ENCODE measurements at regions not wholly inside any gene's neighbourhood (a gene's known extent, or its start where the extent isn't known, plus 50 kb on each side); places are given as distances from the start of the nearest gene placed in this dataset.
"Not testable (repeated sequence)": the region's sequence is repeated elsewhere in the genome, so short reads cannot be mapped to it uniquely, and the experiment has no call there.

GRCh38 chr14:31911160-31911559, 165.9 kb upstream of the ARHGAP5 start:
- DNase-seq: no peak

- no peak for DNase-seq
Measured at GRCh38 chr14:31913370-31913769, 163.7 kb upstream of the ARHGAP5 start.

GRCh38 chr14:31918289-31918688, 158.8 kb upstream of the ARHGAP5 start:
- not testable (repeated sequence) for DNase-seq

GRCh38 chr14:31920001-31920400, 157.1 kb upstream of the ARHGAP5 start:
- no peak for DNase-seq

- DNase-seq: no peak
Measured at GRCh38 chr14:31920989-31921650, 156.0 kb upstream of the ARHGAP5 start.

GRCh38 chr14:31921721-31922120, 155.4 kb upstream of the ARHGAP5 start:
- DNase-seq: no peak

GRCh38 chr14:31926123-31926522, 151.0 kb upstream of the ARHGAP5 start:
- peak; percentile 18 for DNase-seq

- peak; percentile 27 for DNase-seq
Measured at GRCh38 chr14:31926652-31927347, 150.3 kb upstream of the ARHGAP5 start.

- DNase-seq: no peak
Measured at GRCh38 chr14:31927348-31927832, 149.7 kb upstream of the ARHGAP5 start.

GRCh38 chr14:31930070-31930469, 147.0 kb upstream of the ARHGAP5 start:
- DNase-seq: no peak

- no peak for DNase-seq
Measured at GRCh38 chr14:31930493-31931240, 146.4 kb upstream of the ARHGAP5 start.

GRCh38 chr14:31932675-31933074, 144.4 kb upstream of the ARHGAP5 start:
- no peak for DNase-seq

GRCh38 chr14:31933716-31934115, 143.4 kb upstream of the ARHGAP5 start:
- no peak for DNase-seq

- DNase-seq: peak; percentile 50
Measured at GRCh38 chr14:31934767-31935266, 142.3 kb upstream of the ARHGAP5 start.

GRCh38 chr14:31935391-31935790, 141.7 kb upstream of the ARHGAP5 start:
- no peak for DNase-seq

GRCh38 chr14:31936115-31936514, 141.0 kb upstream of the ARHGAP5 start:
- DNase-seq: no peak

GRCh38 chr14:31937730-31938346, 139.3 kb upstream of the ARHGAP5 start:
- DNase-seq: no peak

GRCh38 chr14:31939934-31940333, 137.2 kb upstream of the ARHGAP5 start:
- DNase-seq: no peak

GRCh38 chr14:31941487-31941886, 135.6 kb upstream of the ARHGAP5 start:
- no peak for DNase-seq

GRCh38 chr14:31942166-31942841, 134.8 kb upstream of the ARHGAP5 start:
- DNase-seq: no peak

GRCh38 chr14:31943217-31943799, 133.8 kb upstream of the ARHGAP5 start:
- no peak for DNase-seq

GRCh38 chr14:31943861-31944255, 133.2 kb upstream of the ARHGAP5 start:
- DNase-seq: no peak
